Prostate gland (tissue), 2 donors: ENCODE measurements at regions not wholly inside any gene's neighbourhood (a gene's known extent, or its start where the extent isn't known, plus 50 kb on each side); places are given as distances from the start of the nearest gene placed in this dataset.

Experiments used
- DNase-seq: peaks from one replicate; pipeline ENCODE4 v3.0.0-alpha.2; 2019; ENCODE audit warnings: low spot score
- H3K27ac ChIP-seq, 2 donors: fragments of 200-600 bp; sonication (generic); 2 replicates each; pipeline ENCODE4 v1.5.1; 2017 to 2019
- H3K27me3 ChIP-seq: fragments of 200-600 bp; sonication (generic); replicated peaks from 2 replicates; pipeline ENCODE4 v1.5.1; 2019; ENCODE audit not compliant: insufficient read depth
- H3K36me3 ChIP-seq, 2 donors: fragments of 200-600 bp; sonication (generic); 1 replicate in 1 of 2; 2 replicates in 1 of 2; pipeline versions ENCODE4 v1.5.1 to v1.8.1; 2017 to 2019
- H3K4me1 ChIP-seq: fragments of 200-600 bp; sonication (generic); replicated peaks from 2 replicates; pipeline ENCODE4 v1.5.1; 2019
- H3K4me3 ChIP-seq, 2 donors: fragments of 200-600 bp; sonication (generic); 2 replicates each; pipeline ENCODE4 v1.5.1; 2017 to 2019
- H3K9me3 ChIP-seq: fragments of 200-600 bp; sonication (generic); 2 replicates; pipeline ENCODE4 v1.5.1; 2017
- CTCF ChIP-seq, 4 experiments: fragments of 200-600 bp in 2 of 4; fragments of 450-650 bp in 2 of 4; sonication (generic) in 2 of 4; IDR thresholded peaks; 1 replicate in 3 of 4; 2 replicates in 1 of 4; pipeline ENCODE4 v1.5.1; 2016 to 2019; ENCODE audit warnings: antibody characterized with exemption in 4 of 4, mild to moderate bottlenecking in 2 of 4, moderate library complexity in 2 of 4
- POLR2A ChIP-seq: fragments of 450-650 bp; IDR thresholded peaks from one replicate; pipeline ENCODE4 v1.6.1; 2016; ENCODE audit warnings: antibody characterized with exemption, mild to moderate bottlenecking
- POLR2AphosphoS5 ChIP-seq: sonication (generic); formaldehyde crosslinking; IDR thresholded peaks from one replicate; pipeline ENCODE4 v1.6.1; 2017; ENCODE audit warnings: antibody characterized with exemption
- WGBS: methylation state at CpG from one replicate; pipeline ENCODE4 v1.1.5; 2018; 5-methylcytosine and 5-hydroxymethylcytosine counted together
- intact Hi-C: fragments of 100-400 bp; cut with DNase I; formaldehyde crosslinking; loops from one replicate; pipeline ENCODE4 v1.14.2; 2022

DNA sequence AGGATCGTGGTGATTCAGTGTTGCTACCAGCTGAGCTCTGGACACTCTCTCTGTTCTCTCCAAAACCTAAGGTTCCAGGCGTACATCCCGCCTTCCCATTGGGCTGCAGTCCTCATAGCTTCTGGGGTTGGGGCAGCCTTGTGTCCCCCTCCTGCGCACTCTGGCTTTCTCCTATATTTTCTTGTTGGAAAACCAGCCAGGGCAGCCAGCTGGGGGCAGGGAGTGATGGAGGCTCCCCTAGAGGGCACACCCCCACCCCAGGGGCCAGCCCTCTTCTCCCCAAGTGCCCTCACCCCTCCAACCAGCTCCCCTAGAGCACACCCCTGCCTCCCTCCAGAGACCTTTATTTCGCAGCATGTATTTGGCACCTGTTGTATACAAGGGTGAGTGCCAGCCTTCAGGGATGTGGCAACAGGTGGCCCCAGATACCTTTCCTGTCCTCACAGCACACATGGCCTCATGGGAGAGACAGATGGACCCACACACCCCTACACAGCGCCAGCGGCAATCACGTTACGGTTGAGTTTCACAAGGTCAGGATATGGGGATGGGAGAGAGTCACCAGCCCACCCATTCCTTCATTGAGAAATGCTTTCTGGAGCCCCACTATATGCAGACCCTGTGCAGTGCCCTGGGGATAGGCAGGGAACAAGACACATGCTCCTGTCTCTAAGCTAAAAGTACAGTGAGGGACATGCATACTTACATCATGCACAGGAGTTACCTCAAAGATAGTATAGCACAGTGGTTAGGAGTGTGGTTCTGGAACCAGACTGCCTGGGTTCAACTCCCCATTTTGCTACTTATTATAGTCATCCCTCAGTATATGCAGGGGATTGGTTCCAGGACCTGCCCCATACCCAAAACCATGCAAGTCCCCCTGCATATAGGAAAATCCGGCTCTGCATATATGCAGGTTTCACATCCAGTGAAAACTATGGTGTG, 141.1 kb downstream of the PHETA1 start:
- no peak for DNase-seq
- H3K4me3 ChIP-seq: no peak overlapping the region
- 88% methylated on average over 10 of the region's 10 CpGs for WGBS
- no peak overlapping the region for H3K27ac ChIP-seq
- no peaks in the 10 kb centered on the region for H3K9me3 ChIP-seq
- no peak for TF ChIP-seq POLR2AphosphoS5
- TF ChIP-seq POLR2A: no peak
- no peak for TF ChIP-seq CTCF (IDR thresholded peaks at IDR 0.05)
- H3K27me3 ChIP-seq: no peaks in the 10 kb centered on the region
- no peaks in the 10 kb centered on the region for H3K36me3 ChIP-seq
- intact Hi-C loops: no loop called here
- H3K4me1 ChIP-seq: no peaks in the 10 kb centered on the region

GRCh38 chr12:111226680-111227079, 142.2 kb downstream of the PHETA1 start:
- no peaks in the 10 kb centered on the region for H3K4me1 ChIP-seq
- no peaks in the 10 kb centered on the region for H3K36me3 ChIP-seq
- intact Hi-C loops: no loop called here
- WGBS: 74% methylated on average over 21 of the region's 21 CpGs
- H3K27ac ChIP-seq: no peak overlapping the region
- H3K4me3 ChIP-seq: no peak overlapping the region
- no peak for DNase-seq
- no peaks in the 10 kb centered on the region for H3K9me3 ChIP-seq
- TF ChIP-seq CTCF (IDR thresholded peaks at IDR 0.05): no peak
- no peak for TF ChIP-seq POLR2AphosphoS5
- TF ChIP-seq POLR2A: no peak
- no peaks in the 10 kb centered on the region for H3K27me3 ChIP-seq

DNA sequence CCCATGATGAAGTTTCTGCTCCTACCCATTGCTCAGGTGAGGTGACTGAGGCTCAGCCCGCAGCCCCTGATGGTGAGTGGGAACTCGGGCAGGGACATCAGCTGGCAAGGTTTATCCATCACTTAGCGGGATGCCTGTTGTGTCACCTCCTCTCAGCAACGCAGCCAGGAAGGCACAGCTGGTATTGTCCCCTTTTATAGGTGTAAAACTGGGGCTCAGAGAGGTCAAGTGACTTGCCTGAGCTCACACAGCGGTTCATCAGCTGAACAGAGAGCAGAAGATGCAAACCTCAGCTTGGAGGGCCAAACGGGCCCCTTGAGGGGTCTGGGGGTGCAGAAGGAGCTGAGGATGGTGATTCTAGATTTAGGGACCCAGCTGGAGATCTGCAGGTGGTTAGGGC, 143.6 kb downstream of the PHETA1 start:
- 81% methylated on average over 6 of the region's 6 CpGs for WGBS
- intact Hi-C loops: no loop called here
- Histone ChIP-seq H3K4me3 (no peak overlapping the region), H3K36me3 (no peaks in the 10 kb centered on the region), H3K4me1 (no peaks in the 10 kb centered on the region), H3K27me3 (no peaks in the 10 kb centered on the region), H3K27ac (no peak overlapping the region), H3K9me3 (no peaks in the 10 kb centered on the region)
- no peak for DNase-seq
- TF ChIP-seq POLR2AphosphoS5: no peak
- no peak for TF ChIP-seq POLR2A
- TF ChIP-seq CTCF (IDR thresholded peaks at IDR 0.05): no peak

DNA sequence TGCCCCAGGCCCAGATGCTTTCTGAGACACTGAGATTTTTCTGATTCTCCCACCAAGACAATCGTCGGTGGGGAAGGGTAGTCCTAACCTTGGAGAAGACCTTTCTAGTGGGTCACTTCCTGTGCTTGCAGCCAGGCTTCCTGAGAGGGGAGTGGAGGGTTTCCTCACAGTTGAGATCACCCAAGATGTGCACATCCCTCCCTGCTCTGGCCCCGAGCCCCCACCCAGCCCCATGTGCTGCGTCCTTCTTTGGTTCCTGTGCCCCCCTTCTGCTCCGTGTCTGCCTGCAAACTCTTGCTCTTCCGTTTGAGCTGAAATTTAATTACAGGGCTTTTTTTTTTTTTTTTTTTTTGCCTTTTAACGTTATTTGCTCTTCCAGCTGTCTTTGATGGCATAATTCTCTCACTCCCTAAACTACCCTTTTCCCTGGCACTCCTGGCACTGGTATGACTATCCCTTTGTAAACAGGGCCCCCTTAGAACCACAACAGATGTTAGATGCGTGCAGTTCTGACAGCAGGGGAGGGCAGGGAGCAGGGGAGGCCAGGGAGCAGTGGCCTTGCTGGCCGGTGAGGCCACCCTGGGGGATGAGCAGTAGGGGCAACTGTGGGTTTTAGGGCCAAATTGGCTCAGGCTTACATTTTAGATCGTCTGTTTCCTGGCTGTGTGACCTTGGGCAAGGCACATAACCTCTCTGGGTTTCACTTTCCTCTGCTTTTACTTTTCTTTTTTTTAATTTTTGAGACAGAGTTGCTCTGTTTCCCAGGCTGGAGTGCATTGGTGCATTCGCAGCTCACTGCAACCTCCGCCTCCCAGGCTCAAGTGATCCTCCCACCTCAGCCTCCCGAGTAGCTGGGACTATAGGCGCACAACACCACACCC, 144.5 kb downstream of the PHETA1 start:
- intact Hi-C loops: no loop called here
- WGBS: 41% methylated on average over 14 of the region's 14 CpGs
- no peak for TF ChIP-seq CTCF (IDR thresholded peaks at IDR 0.05)
- no peak for TF ChIP-seq POLR2A
- Histone ChIP-seq H3K4me1 (no peaks in the 10 kb centered on the region), H3K4me3 (no peak overlapping the region), H3K27ac (no peak overlapping the region), H3K9me3 (no peaks in the 10 kb centered on the region), H3K36me3 (no peaks in the 10 kb centered on the region), H3K27me3 (no peaks in the 10 kb centered on the region)
- DNase-seq: no peak
